A549 (cell line): ENCODE measurements at regions not wholly inside any gene's neighbourhood (a gene's known extent, or its start where the extent isn't known, plus 50 kb on each side); places are given as distances from the start of the nearest gene placed in this dataset.

Experiments
- ATAC-seq, 2 experiments: fragments of 200-7000 bp in 1 of 2; fragments of >200 bp in 1 of 2; cut with Nextera tagmentation in 1 of 2; cut with Tn5 transposase in 1 of 2; 3 replicates each; pipeline versions ENCODE4 v1.8.0 to v1.9.1; 2018 to 2020; ENCODE audit warnings: mild to moderate bottlenecking in 1 of 2, moderate library complexity in 1 of 2
- CTCF ChIA-PET: fragments of 300-600 bp; sonication (Branson Sonifier 250); formaldehyde crosslinking; extraction: SDS; loops from one replicate; lab custom pipeline; 2021; ENCODE audit warnings: antibody characterized with exemption, inconsistent platforms; lab: Yijun Ruan, JAX
- POLR2A ChIA-PET: fragments of 350-600 bp; formaldehyde crosslinking; extraction: SDS; loops from one replicate; lab custom pipeline; 2021; ENCODE audit warnings: antibody characterized with exemption, inconsistent platforms; lab: Yijun Ruan, JAX
- DNase-seq, 2 experiments: peaks; one replicate each; pipeline versions ENCODE4 v3.0.0 to v3.0.0-alpha.2; 2011 to 2016; ENCODE audit warnings: low read depth in 1 of 2, low spot score in 1 of 2
- FAIRE-seq: peaks from 2 replicates; lab custom pipeline; 2011; peaks lifted over from hg19 to GRCh38; lab: Jason Lieb, UNC
- H3K27ac ChIP-seq, 2 experiments: fragments of >200 bp; sonication (Bioruptor Twin); formaldehyde crosslinking; 3 replicates each; pipeline ENCODE4 v1.5.1; 2016 to 2017
- H3K4me1 ChIP-seq: fragments of >200 bp; sonication (Bioruptor Twin); formaldehyde crosslinking; 3 replicates; pipeline ENCODE4 v1.6.1; 2016
- H3K4me2 ChIP-seq: fragments of >200 bp; sonication (Bioruptor Twin); formaldehyde crosslinking; 3 replicates; pipeline ENCODE4 v1.6.1; 2016
- H3K4me3 ChIP-seq: fragments of >200 bp; sonication (Bioruptor Twin); formaldehyde crosslinking; 3 replicates; pipeline ENCODE4 v1.5.1; 2016
- H3K9me3 ChIP-seq: fragments of >200 bp; sonication (Bioruptor Twin); formaldehyde crosslinking; 3 replicates; pipeline ENCODE4 v1.6.1; 2016
- ATOH8 ChIP-seq: fragments of 250-450 bp; sonication (Bioruptor Pico); IDR thresholded peaks from 2 replicates; pipeline ENCODE4 v1.5.0; 2020; ENCODE audit warnings: low read depth, mild to moderate bottlenecking, moderate library complexity
- BCL3 ChIP-seq: fragments of >200 bp; sonication (Bioruptor Twin); formaldehyde crosslinking; IDR thresholded peaks from 3 replicates; pipeline ENCODE4 v1.6.1; 2016
- CBX8 ChIP-seq: fragments of 200-600 bp; sonication (generic); IDR thresholded peaks from 2 replicates; pipeline ENCODE4 v1.6.1; 2016
- CEBPB ChIP-seq, 2 experiments: fragments of >200 bp in 1 of 2; sonication (Bioruptor Twin) in 1 of 2; formaldehyde crosslinking in 1 of 2; IDR thresholded peaks; 2 replicates each; pipeline ENCODE4 v1.6.1; 2012 to 2016
- CHD4 ChIP-seq: fragments of 200-600 bp; sonication (generic); IDR thresholded peaks from 2 replicates; pipeline ENCODE4 v1.6.1; 2016; ENCODE audit warnings: antibody characterized with exemption, mild to moderate bottlenecking, borderline replicate concordance
- EHF ChIP-seq: fragments of 250-450 bp; sonication (Bioruptor Pico); IDR thresholded peaks from 2 replicates; pipeline ENCODE4 v1.5.0; 2020; ENCODE audit warnings: mild to moderate bottlenecking
- EHMT2 ChIP-seq: fragments of 200-600 bp; sonication (generic); IDR thresholded peaks from 2 replicates; pipeline ENCODE4 v1.6.1; 2016; ENCODE audit warnings: antibody characterized with exemption, low read depth, mild to moderate bottlenecking, moderate library complexity
- ESRRA ChIP-seq: fragments of 150-350 bp; IDR thresholded peaks from 2 replicates; pipeline ENCODE4 v1.6.1; 2014; ENCODE audit warnings: mild to moderate bottlenecking, low read length, borderline replicate concordance
- FOSB ChIP-seq: fragments of 250-450 bp; sonication (Bioruptor Pico); IDR thresholded peaks from 2 replicates; pipeline ENCODE4 v1.5.0; 2020; ENCODE audit warnings: mild to moderate bottlenecking, moderate library complexity
- FOSL2 ChIP-seq, 2 experiments: fragments of 450-650 bp in 1 of 2; fragments of >200 bp in 1 of 2; sonication (Bioruptor Twin) in 1 of 2; formaldehyde crosslinking; IDR thresholded peaks; 2 replicates each; pipeline versions ENCODE4 v1.5.0 to v1.6.1; 2016 to 2020; ENCODE audit warnings: mild to moderate bottlenecking in 1 of 2, moderate library complexity in 1 of 2
- GATA3 ChIP-seq: IDR thresholded peaks from 2 replicates; pipeline ENCODE4 v1.6.1; 2012; ENCODE audit warnings: borderline replicate concordance
- HDAC2 ChIP-seq: fragments of 200-600 bp; sonication (generic); IDR thresholded peaks from 2 replicates; pipeline ENCODE4 v1.6.1; 2016
- HMGXB4 ChIP-seq: fragments of 250-450 bp; sonication (Bioruptor Pico); IDR thresholded peaks from 2 replicates; pipeline ENCODE4 v1.5.0; 2021; ENCODE audit warnings: mild to moderate bottlenecking, moderate library complexity, borderline replicate concordance
- HOXA7 ChIP-seq: fragments of 250-450 bp; sonication (Bioruptor Pico); IDR thresholded peaks from 2 replicates; pipeline ENCODE4 v1.5.0; 2020; ENCODE audit warnings: mild to moderate bottlenecking, moderate library complexity
- JUNB ChIP-seq: fragments of >200 bp; sonication (Bioruptor Twin); formaldehyde crosslinking; IDR thresholded peaks from 2 replicates; pipeline ENCODE4 v1.6.1; 2016
- KDM1A ChIP-seq: fragments of 200-600 bp; sonication (generic); IDR thresholded peaks from 2 replicates; pipeline ENCODE4 v1.6.1; 2016; ENCODE audit warnings: low read depth, mild to moderate bottlenecking
- KDM5A ChIP-seq: fragments of 200-600 bp; sonication (generic); IDR thresholded peaks from 2 replicates; pipeline ENCODE4 v1.6.1; 2016; ENCODE audit warnings: antibody characterized with exemption, mild to moderate bottlenecking
- MAFK ChIP-seq: fragments of 450-650 bp; IDR thresholded peaks from 2 replicates; pipeline ENCODE4 v1.6.1; 2014; ENCODE audit not compliant: partially characterized antibody
- NR3C1 ChIP-seq: fragments of >200 bp; sonication (Bioruptor Twin); formaldehyde crosslinking; IDR thresholded peaks from 3 replicates; pipeline ENCODE4 v1.6.1; 2017
- PHF8 ChIP-seq: fragments of 200-600 bp; sonication (generic); IDR thresholded peaks from 2 replicates; pipeline ENCODE4 v1.6.1; 2016; ENCODE audit warnings: low read depth, mild to moderate bottlenecking, antibody characterized with exemption, moderate library complexity, borderline replicate concordance
- POLR2A ChIP-seq: IDR thresholded peaks from 2 replicates; pipeline ENCODE4 v1.6.1; 2012; ENCODE audit warnings: mild to moderate bottlenecking, low read length
- RARB ChIP-seq: fragments of 250-450 bp; sonication (Bioruptor Pico); IDR thresholded peaks from 2 replicates; pipeline ENCODE4 v1.8.0; 2021; ENCODE audit warnings: mild to moderate bottlenecking, moderate library complexity
- RCOR1 ChIP-seq: fragments of 150-350 bp; IDR thresholded peaks from 2 replicates; pipeline ENCODE4 v1.6.1; 2014; ENCODE audit warnings: antibody characterized with exemption, low read length, low read depth
- REST ChIP-seq: fragments of 200-600 bp; sonication (generic); IDR thresholded peaks from 2 replicates; pipeline ENCODE4 v1.6.1; 2016; ENCODE audit warnings: antibody characterized with exemption, mild to moderate bottlenecking, moderate library complexity
- RNF2 ChIP-seq: fragments of 200-600 bp; sonication (generic); IDR thresholded peaks from 2 replicates; pipeline ENCODE4 v1.6.1; 2016; ENCODE audit warnings: low read depth, mild to moderate bottlenecking, antibody characterized with exemption, moderate library complexity, borderline replicate concordance
- SMC3 ChIP-seq: fragments of >200 bp; sonication (Bioruptor Twin); formaldehyde crosslinking; IDR thresholded peaks from 3 replicates; pipeline ENCODE4 v1.6.1; 2018; ENCODE audit warnings: inconsistent platforms
- ZFP36 ChIP-seq: fragments of 450-650 bp; IDR thresholded peaks from 2 replicates; pipeline ENCODE4 v1.6.1; 2014; ENCODE audit warnings: borderline replicate concordance; ENCODE audit not compliant: partially characterized antibody
- ZSCAN20 ChIP-seq: fragments of 250-450 bp; sonication (Bioruptor Pico); IDR thresholded peaks from 2 replicates; pipeline ENCODE4 v1.8.0; 2022; ENCODE audit warnings: mild to moderate bottlenecking, moderate library complexity
- WGBS: methylation state at CpG from one replicate; pipeline ENCODE4 v1.1.6; 2017; ENCODE audit errors: missing lambda C conversion rate; 5-methylcytosine and 5-hydroxymethylcytosine counted together

GRCh38 chr2:150402953-150403352 lies 84.5 kb downstream of the RND3 start:
- Histone ChIP-seq H3K27ac (no peak overlapping the region), H3K4me3 (no peak overlapping the region), H3K4me1 (no peaks in the 10 kb centered on the region), H3K4me2 (peak overlapping the region; percentile 60)
- WGBS, result 43% methylated on average over 3 of the region's 3 CpGs
- CTCF ChIA-PET, result no interaction called here
- no peak for FAIRE-seq
- POLR2A ChIA-PET, result no interaction called here
- TF ChIP-seq CBX8, result no peak
- TF ChIP-seq NR3C1, result no peak
- no peak for TF ChIP-seq ZSCAN20 (CRISPR knock-in tag)
- TF ChIP-seq ESRRA, result no peak
- TF ChIP-seq GATA3, result no peak
- TF ChIP-seq EHF, result no peak
- no peak for TF ChIP-seq POLR2A
- no peak for TF ChIP-seq KDM5A
- no peak for TF ChIP-seq FOSL2 (IDR thresholded peaks at IDR 0.05)
- no peak for TF ChIP-seq FOSL2 (CRISPR knock-in tag; IDR thresholded peaks at IDR 0.05)
- TF ChIP-seq JUNB, result no peak
- no peak for TF ChIP-seq BCL3
- TF ChIP-seq HDAC2, result no peak
- TF ChIP-seq, all 56 proteins: peak for 0
- DNase-seq (no peak), ATAC-seq (no peak)
- no peaks in the 10 kb centered on the region for H3K9me3 ChIP-seq

- DNase-seq, result no peak
- H3K27ac ChIP-seq, result no peak overlapping the region
- H3K9me3 ChIP-seq, result no peaks in the 10 kb centered on the region
- no peaks in the 10 kb centered on the region for H3K4me1 ChIP-seq
- 77% methylated on average over 2 of the region's 2 CpGs for WGBS
- POLR2A ChIA-PET, result no interaction called here
- TF ChIP-seq SMC3 (no peak), KDM5A (no peak), HOXA7 (CRISPR knock-in tag) (no peak), MAFK (no peak), BCL3 (no peak), CHD4 (no peak), EHMT2 (no peak), ESRRA (no peak), REST (no peak), RARB (no peak), ATOH8 (CRISPR knock-in tag) (no peak), ZFP36 (no peak), PHF8 (no peak), RCOR1 (no peak), HMGXB4 (CRISPR knock-in tag) (no peak), FOSB (CRISPR knock-in tag) (no peak), CEBPB (IDR thresholded peaks at IDR 0.05) (no peak), RNF2 (no peak), KDM1A (no peak)
- TF ChIP-seq, all 56 proteins: peak for 0
- Histone ChIP-seq H3K4me2 (no peak overlapping the region), H3K4me3 (no peak overlapping the region)
- CTCF ChIA-PET, result no interaction called here
- FAIRE-seq (no peak), ATAC-seq (no peak)
These were observed 86.6 kb downstream of the RND3 start for GRCh38 chr2:150400849-150401248.
